SJCRH30 (cell line): ENCODE measurements at regions not wholly inside any gene's neighbourhood (a gene's known extent, or its start where the extent isn't known, plus 50 kb on each side); places are given as distances from the start of the nearest gene placed in this dataset.

ENCODE experiments used
- DNase-seq, 2 experiments: peaks; one replicate each; pipeline ENCODE4 v3.0.0-alpha.2; 2015 to 2020
- H3K27ac ChIP-seq: fragments of 250-450 bp; sonication (Bioruptor Pico); 2 replicates; pipeline ENCODE4 v1.5.1; 2020; ENCODE audit warnings: mild to moderate bottlenecking, moderate library complexity
- H3K27me3 ChIP-seq: fragments of 250-450 bp; sonication (Bioruptor Pico); 2 replicates; pipeline ENCODE4 v1.5.1; 2020; ENCODE audit warnings: mild to moderate bottlenecking, moderate library complexity
- H3K36me3 ChIP-seq: fragments of 250-450 bp; sonication (Bioruptor Pico); 2 replicates; pipeline ENCODE4 v1.5.1; 2020; ENCODE audit warnings: mild to moderate bottlenecking, moderate library complexity
- H3K4me1 ChIP-seq: fragments of 250-450 bp; sonication (Bioruptor Pico); 2 replicates; pipeline ENCODE4 v1.5.1; 2020; ENCODE audit warnings: mild to moderate bottlenecking, moderate library complexity
- H3K4me3 ChIP-seq: fragments of 250-450 bp; sonication (Bioruptor Pico); 2 replicates; pipeline ENCODE4 v1.5.1; 2020; ENCODE audit warnings: mild to moderate bottlenecking, moderate library complexity
- H3K9me3 ChIP-seq: fragments of 250-450 bp; sonication (Bioruptor Pico); replicated peaks from 2 replicates; pipeline ENCODE4 v1.5.1; 2020; ENCODE audit warnings: mild to moderate bottlenecking, moderate library complexity

DNA sequence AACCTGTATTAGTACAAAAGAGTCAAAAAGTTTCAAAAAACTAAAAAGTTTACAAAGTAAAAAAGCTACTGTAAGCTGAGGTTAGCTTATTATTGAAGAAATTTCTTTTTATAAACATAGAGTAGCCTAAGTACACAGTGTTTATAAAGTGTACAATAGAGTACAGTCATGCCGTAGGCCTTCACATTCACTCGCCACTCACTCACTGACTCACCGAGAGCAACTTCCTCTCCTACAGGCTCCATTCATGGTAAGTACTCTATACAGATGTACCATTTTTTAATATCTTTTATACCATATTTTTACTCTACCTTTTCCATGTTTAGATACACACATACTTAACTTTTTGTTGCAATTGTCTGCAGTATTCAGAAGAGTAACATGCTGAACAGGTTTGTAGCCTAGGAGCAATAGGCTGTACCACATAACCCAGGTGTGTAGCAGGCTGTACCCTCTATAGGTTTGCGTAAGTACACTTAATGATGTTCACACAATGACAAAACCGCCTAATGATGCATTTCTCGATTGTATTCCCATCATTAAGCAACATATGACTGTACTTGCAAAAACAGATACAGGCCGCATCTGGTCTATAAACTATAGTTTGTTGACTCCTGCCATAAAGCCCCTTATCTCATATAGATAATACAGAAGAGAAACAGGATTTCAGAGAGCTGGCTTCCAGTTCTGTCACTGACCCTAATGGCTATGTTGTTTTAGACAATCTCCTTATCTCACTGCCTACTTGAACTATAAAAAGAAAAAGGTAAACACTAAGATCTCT is 438.8 kb downstream of the HTR7 start:
- H3K4me3 ChIP-seq: no peak overlapping the region
- H3K27ac ChIP-seq: no peak overlapping the region
- no peak for DNase-seq
- H3K36me3 ChIP-seq: no peaks in the 10 kb centered on the region
- H3K9me3 ChIP-seq: no peaks in the 10 kb centered on the region; the same call in 1 of the 2 replicates
- no peaks in the 10 kb centered on the region for H3K27me3 ChIP-seq
- H3K4me1 ChIP-seq: peaks cover 8% of the 10 kb centered on the region; the same call in 1 of the 2 replicates

DNA sequence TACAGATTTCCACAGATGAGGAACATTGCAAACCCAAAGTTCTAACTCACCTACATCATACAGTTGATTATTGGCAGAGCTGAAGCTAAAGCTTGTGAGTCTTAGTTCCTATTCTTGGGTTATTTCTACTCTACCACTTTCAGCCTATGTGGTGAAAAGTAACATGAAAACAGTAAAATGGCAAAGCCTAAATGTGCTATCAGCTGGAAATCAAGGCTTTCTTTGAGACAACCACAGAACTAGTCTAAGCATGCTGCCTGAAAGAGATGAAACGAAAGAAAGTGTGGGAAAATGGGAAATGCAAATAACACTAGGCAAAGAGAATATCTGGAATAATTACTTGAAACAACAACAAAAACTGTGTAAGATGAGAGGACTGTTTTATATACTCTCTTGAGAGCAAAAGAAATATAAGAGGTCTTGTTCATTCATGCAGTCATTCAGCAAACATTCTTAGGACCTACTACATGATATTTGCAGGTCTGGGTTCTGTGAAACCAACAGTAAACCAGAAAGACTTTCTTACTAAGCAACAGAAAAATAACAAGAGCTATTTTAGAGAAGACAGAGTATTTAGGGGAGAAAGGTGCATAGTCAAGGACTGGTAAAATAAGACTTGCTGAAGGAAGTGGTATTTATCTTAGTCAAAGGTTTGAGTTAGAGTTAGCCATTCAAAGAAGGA is 437.1 kb downstream of the HTR7 start:
- H3K4me1 ChIP-seq: peaks cover 8% of the 10 kb centered on the region; the same call in 1 of the 2 replicates
- no peaks in the 10 kb centered on the region for H3K36me3 ChIP-seq
- H3K27ac ChIP-seq: no peak overlapping the region
- DNase-seq: peak in 1 of 2 experiments; percentile 10
- no peaks in the 10 kb centered on the region for H3K27me3 ChIP-seq
- H3K4me3 ChIP-seq: no peak overlapping the region
- no peaks in the 10 kb centered on the region; the same call in 1 of the 2 replicates for H3K9me3 ChIP-seq

DNA sequence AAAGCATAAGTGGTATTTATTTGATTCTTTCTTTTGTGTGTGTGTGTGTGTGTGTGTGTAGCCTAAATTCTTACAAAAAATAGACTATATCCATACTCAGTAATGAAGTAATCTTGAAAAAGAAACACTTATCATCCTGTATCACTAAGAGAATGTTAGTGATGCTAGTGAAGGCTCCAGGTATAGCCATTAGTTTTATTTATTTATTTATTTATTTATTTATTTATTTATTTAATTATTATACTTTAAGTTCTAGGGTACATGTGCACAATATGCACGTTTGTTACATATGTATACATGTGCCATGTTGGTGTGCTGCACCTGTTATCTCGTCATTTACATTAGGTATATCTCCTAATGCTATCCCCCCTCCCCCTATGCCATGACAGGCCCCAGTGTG is 436.0 kb downstream of the HTR7 start:
- Histone ChIP-seq H3K27me3 (no peaks in the 10 kb centered on the region), H3K4me1 (peaks cover 8% of the 10 kb centered on the region; the same call in 1 of the 2 replicates), H3K36me3 (no peaks in the 10 kb centered on the region), H3K27ac (no peak overlapping the region), H3K9me3 (no peaks in the 10 kb centered on the region; the same call in 1 of the 2 replicates), H3K4me3 (no peak overlapping the region)
- no peak for DNase-seq

DNA sequence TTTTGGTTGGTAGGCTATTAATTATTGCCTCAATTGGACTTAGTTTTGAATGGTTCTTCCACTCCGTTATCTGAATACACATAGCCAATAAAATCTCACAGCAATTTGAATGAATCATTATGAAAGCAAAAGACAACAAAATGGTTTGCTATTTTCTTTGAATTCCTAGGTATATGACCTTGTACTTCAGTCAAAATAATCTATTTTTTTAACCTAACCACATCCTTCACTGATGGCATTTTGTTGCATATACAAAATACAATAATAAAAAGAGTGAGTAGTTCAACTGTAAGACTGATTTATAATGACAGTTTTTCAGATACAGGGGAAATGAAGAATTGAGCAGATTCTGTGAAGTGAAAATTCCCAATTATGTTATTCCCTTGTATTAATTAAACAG is 433.1 kb downstream of the HTR7 start:
- Histone ChIP-seq H3K4me1 (peaks cover 8% of the 10 kb centered on the region; the same call in 1 of the 2 replicates), H3K27ac (no peak overlapping the region), H3K9me3 (no peaks in the 10 kb centered on the region; the same call in 1 of the 2 replicates), H3K27me3 (no peaks in the 10 kb centered on the region), H3K4me3 (no peak overlapping the region), H3K36me3 (no peaks in the 10 kb centered on the region)
- no peak for DNase-seq

- no peaks in the 10 kb centered on the region for H3K9me3 ChIP-seq
- no peaks in the 10 kb centered on the region for H3K27me3 ChIP-seq
- no peak overlapping the region for H3K27ac ChIP-seq
- H3K36me3 ChIP-seq: no peaks in the 10 kb centered on the region
- H3K4me1 ChIP-seq: no peaks in the 10 kb centered on the region
- no peak overlapping the region for H3K4me3 ChIP-seq
- no peak for DNase-seq
Observed at GRCh38 chr10:90430186-90430585, 427.7 kb downstream of the HTR7 start.

DNA sequence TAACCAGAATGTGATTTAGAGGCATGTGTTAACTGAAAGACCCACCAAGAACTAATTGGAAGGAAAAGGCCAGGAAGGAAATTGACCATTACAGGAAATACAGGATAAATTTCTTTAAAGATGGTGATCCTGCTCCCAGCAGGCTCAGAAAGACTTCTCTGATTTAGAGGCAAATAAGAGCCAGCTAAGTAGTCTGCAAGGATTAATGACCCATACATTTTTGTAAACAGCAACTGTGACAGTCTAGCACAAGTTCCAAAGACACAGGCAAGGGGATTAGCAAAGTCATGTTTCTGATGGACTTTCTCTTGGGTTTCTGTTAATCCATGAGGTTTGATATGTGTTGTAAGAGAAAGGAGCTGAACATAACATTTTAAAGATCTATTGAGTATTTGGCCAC is 425.0 kb downstream of the HTR7 start:
- Histone ChIP-seq H3K27ac (no peak overlapping the region), H3K36me3 (no peaks in the 10 kb centered on the region), H3K27me3 (no peaks in the 10 kb centered on the region), H3K9me3 (no peaks in the 10 kb centered on the region), H3K4me3 (no peak overlapping the region), H3K4me1 (no peaks in the 10 kb centered on the region)
- DNase-seq: no peak

DNA sequence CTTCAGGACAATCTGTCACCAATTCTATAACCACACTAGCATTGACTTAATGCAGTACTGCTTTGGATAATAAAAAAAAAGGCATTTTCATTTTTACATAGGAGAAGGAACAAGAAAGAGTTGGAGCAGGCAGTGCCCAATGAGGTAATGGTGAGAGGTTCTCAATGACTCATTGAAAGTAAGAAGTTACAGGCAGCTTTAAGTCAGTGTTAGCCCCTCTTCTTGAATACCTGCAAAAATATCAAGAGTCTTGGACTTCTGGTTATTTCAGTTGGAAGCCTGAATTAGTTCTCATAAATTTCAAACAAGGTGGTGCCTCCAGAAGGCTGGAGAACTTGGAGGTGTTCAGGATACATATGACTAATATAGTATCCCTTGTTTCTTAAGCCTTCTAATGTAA is 422.5 kb downstream of the HTR7 start:
- no peak overlapping the region for H3K27ac ChIP-seq
- no peaks in the 10 kb centered on the region for H3K27me3 ChIP-seq
- H3K4me3 ChIP-seq: no peak overlapping the region
- DNase-seq: no peak
- H3K9me3 ChIP-seq: no peaks in the 10 kb centered on the region
- H3K36me3 ChIP-seq: no peaks in the 10 kb centered on the region
- H3K4me1 ChIP-seq: no peaks in the 10 kb centered on the region

DNA sequence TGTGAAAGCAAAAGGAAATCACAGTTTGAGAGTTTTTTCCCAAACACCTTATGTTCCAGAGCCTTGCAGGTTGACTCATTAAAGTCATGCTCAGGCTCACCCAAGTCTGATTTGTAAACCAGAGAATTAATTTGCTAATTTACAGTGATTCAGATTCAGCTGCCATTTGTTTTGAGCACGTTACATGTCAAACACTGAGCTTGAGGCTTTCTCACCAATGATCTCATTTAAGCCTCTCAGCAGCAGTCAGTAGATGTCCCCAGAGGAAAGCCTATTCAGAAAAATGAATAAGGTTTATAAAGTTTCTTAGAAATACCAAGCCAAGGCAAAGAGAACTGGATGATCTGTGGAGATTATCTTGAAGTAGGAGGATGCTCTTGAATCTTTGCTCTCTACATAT is 420.4 kb downstream of the HTR7 start:
- Histone ChIP-seq H3K27me3 (no peaks in the 10 kb centered on the region), H3K9me3 (no peaks in the 10 kb centered on the region), H3K4me1 (no peaks in the 10 kb centered on the region), H3K27ac (no peak overlapping the region), H3K4me3 (no peak overlapping the region), H3K36me3 (no peaks in the 10 kb centered on the region)
- DNase-seq: no peak

DNA sequence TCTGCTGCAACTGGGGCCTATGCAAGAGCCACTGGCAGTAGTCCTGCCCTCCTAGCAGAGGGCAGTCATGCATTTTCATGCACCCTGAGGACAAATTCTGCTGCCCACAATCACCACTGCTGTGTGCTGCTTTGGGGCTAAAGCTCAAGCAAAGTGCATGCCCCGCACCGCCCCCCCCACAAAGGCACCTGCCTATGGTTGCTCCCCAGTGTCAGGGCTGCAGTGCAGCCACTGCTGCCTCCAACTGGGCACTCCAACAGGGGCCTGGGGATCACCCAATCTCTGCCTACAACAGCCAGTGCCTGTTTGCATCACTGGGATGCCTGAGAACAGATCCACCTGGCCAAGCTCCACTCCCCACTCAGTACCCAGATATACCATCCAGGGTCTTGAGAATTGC is 417.0 kb downstream of the HTR7 start:
- Histone ChIP-seq H3K36me3 (no peaks in the 10 kb centered on the region), H3K27me3 (no peaks in the 10 kb centered on the region), H3K27ac (no peak overlapping the region), H3K4me1 (no peaks in the 10 kb centered on the region), H3K4me3 (no peak overlapping the region), H3K9me3 (no peaks in the 10 kb centered on the region)
- no peak for DNase-seq

- Histone ChIP-seq H3K27me3 (no peaks in the 10 kb centered on the region), H3K9me3 (no peaks in the 10 kb centered on the region), H3K36me3 (no peaks in the 10 kb centered on the region), H3K4me1 (no peaks in the 10 kb centered on the region), H3K27ac (no peak overlapping the region), H3K4me3 (no peak overlapping the region)
- no peak for DNase-seq
Observed at GRCh38 chr10:90443342-90443741, 414.5 kb downstream of the HTR7 start.

GRCh38 chr10:90447831-90448230 is 410.0 kb downstream of the HTR7 start:
- Histone ChIP-seq H3K4me1 (no peaks in the 10 kb centered on the region), H3K9me3 (no peaks in the 10 kb centered on the region), H3K36me3 (no peaks in the 10 kb centered on the region), H3K27me3 (no peaks in the 10 kb centered on the region), H3K4me3 (no peak overlapping the region), H3K27ac (no peak overlapping the region)
- DNase-seq: peak in 1 of 2 experiments; percentile 5

GRCh38 chr10:90450797-90451196 is 407.0 kb downstream of the HTR7 start:
- Histone ChIP-seq H3K9me3 (no peaks in the 10 kb centered on the region), H3K27ac (no peak overlapping the region), H3K27me3 (no peaks in the 10 kb centered on the region), H3K4me3 (no peak overlapping the region), H3K4me1 (no peaks in the 10 kb centered on the region), H3K36me3 (no peaks in the 10 kb centered on the region)
- no peak for DNase-seq

GRCh38 chr10:90451283-90451682 is 406.6 kb downstream of the HTR7 start:
- Histone ChIP-seq H3K36me3 (no peaks in the 10 kb centered on the region), H3K9me3 (no peaks in the 10 kb centered on the region), H3K4me3 (no peak overlapping the region), H3K27ac (no peak overlapping the region), H3K4me1 (no peaks in the 10 kb centered on the region), H3K27me3 (no peaks in the 10 kb centered on the region)
- DNase-seq: no peak

- Histone ChIP-seq H3K27me3 (no peaks in the 10 kb centered on the region), H3K36me3 (no peaks in the 10 kb centered on the region), H3K9me3 (no peaks in the 10 kb centered on the region), H3K27ac (no peak overlapping the region), H3K4me3 (no peak overlapping the region), H3K4me1 (no peaks in the 10 kb centered on the region)
- no peak for DNase-seq
Observed at GRCh38 chr10:90458054-90458453, 399.8 kb downstream of the HTR7 start.

- Histone ChIP-seq H3K9me3 (no peaks in the 10 kb centered on the region), H3K27me3 (no peaks in the 10 kb centered on the region), H3K27ac (no peak overlapping the region), H3K4me1 (no peaks in the 10 kb centered on the region), H3K4me3 (no peak overlapping the region), H3K36me3 (no peaks in the 10 kb centered on the region)
- DNase-seq: no peak
Observed at GRCh38 chr10:90458571-90458970, 399.3 kb downstream of the HTR7 start.
